NCI-H2029 treated with DMSO at 0.1 percent for 48 hours (cell line): ENCODE measurements at regions not wholly inside any gene's neighbourhood (a gene's known extent, or its start where the extent isn't known, plus 50 kb on each side); places are given as distances from the start of the nearest gene placed in this dataset.
A peak's percentile ranks its signal among the peaks of the same experiment; 100 is the strongest.
"Not testable (repeated sequence)": the region's sequence is repeated elsewhere in the genome, so short reads cannot be mapped to it uniquely, and the experiment has no call there.

Experiments
- DNase-seq: peaks from one replicate; lab custom pipeline; 2025; lab: John Stamatoyannopoulos, UW

DNA sequence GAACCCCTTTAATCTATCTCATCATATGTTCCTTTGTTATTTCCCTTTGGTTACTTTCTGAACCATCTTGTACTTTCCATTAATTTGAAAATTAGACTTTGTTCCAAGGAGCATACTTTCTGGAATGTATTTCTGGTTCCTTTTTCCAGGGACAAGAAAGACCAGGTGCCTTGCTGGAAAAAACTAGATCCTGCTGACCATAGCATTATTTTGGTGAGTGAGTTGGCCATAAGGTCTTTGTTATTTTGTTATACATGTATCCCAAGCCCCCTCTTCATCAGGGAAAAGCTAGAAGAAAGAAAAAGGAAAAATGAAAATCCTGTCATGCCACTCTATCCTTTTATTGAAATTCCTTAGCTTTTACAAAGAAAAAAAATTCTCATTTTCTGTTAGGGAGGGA is 228.1 kb upstream of the TFPI start:
- no peak for DNase-seq

DNA sequence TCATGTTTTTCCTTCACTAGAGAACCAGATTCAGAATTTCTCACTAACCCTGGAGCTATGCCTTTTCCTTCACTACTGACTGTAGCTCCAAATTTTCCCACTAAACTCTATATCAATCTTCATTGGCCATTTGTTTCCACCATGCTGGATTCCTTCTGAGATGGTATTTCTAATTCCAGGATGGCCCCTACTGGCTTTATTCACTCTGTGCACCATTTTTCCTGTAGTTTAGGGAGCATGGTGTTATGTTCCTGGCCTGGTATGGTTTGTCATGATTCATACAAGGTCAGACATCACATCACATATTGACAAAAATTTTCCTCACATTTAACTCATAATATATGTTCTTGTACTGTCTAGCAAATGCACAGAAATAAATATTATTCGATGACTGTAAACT is 229.2 kb upstream of the TFPI start:
- DNase-seq, result no peak

DNA sequence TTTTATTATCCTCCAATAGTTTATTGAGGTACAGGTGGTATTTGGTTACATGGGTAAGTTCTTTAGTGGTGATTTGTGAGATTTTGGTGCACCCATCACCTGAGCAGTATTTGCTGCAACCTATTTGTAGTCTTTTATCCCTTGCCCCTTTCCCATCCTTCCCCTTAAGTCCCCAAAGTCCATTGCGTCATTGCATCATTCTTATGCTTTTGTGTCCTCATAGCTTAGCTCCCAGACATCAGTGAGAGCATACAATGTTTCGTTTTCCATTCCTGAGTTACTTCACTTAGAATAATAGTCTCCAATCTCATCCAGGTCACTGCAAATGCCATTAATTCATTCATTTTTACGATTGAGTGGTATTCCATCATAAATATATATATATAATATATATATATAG is 229.9 kb upstream of the TFPI start:
- DNase-seq, result not testable (repeated sequence)

DNA sequence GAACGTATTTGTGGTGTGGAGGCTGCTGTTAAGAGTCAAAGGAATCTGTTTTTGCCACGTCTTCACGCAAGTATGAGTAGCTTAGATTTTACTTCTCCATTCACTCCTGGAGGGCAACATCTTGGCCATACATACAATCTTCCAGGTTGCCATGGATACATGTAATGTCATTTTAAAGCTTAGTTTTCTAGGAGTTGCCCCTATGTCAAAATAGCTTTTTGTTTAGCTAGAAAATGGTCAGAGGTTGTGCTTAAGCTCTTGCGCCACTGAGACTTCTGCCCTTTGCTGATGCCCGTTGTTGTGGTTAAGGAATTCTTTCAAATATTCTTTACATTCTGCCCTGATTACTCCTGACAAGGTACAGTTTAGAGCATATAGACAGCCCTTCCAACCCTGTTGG is 245.4 kb upstream of the TFPI start:
- DNase-seq, result no peak

DNA sequence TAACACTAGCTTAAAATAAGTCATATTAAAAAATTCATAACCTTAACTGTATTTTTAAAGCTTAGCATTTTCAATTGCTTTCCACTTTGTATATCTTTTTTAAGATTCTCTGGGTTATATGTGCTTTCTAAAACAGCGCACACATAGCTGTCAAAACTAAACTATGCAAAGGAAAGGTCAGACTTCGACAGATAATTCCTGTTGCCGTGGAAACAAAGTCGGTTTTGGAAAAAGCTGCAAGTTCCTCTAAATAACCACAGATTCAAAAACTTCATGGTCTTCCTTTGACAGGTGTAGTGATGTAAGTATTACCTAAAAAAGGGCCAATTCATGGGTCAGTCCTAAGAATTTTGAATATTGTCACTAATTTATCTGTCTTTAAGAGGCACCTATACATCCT is 249.6 kb upstream of the TFPI start:
- no peak for DNase-seq

DNA sequence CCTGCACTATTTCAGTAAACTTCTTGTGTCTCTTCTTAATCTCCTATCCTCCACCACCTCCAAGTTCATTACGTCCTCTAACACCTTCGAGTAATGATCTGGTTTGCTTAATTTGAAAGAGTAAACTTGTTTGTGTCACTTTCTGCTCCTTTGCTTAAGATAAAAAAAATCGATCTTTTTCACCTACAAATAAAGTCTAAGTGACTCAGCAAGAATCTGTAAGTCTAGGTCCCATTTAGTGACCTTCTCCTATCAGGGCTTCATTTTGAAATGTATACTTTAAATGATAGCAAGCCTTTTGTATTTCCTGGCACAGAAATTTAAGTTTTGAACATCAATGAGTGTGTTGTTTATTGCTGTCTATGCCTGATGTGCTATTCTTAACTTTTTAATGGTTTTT is 260.9 kb upstream of the TFPI start:
- no peak for DNase-seq

DNA sequence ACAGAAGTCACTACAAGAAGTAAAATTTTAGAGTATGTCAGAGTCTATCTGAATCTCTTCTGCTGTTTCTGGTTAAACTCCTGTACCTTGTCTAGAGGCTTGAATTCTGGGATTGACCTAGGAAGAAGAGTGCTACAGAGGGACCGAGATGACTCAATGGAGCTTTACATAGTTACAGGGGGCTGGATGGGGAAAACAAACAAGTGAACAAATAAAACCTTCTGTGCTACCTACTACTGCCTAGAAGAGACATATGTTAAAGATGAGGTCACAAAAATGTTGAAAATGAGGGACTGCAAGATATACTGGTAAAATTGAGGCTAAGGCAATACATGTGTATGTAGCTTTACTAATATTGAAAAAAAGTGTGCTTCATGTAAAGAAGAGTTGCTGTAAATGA is 265.4 kb upstream of the TFPI start:
- no peak for DNase-seq

DNA sequence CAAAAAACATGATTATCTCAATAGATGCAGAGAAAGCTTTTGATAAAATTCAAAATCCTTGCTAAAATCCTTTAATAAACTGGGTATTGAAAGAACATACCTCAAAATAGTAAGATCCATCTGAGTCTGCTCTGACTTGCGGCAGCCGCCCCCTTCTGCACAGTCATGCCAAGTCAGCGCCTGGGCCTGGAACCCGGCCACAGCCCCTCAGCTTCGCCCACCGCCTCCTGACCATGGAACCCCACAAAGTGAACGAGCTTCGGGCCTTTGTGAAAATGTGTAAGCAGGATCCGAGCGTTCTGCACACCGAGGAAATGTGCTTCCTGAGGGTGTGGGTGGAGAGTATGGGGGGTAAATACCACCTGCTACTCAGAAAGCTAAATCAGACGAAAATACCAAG is 270.9 kb upstream of the TFPI start:
- DNase-seq, result no peak

DNA sequence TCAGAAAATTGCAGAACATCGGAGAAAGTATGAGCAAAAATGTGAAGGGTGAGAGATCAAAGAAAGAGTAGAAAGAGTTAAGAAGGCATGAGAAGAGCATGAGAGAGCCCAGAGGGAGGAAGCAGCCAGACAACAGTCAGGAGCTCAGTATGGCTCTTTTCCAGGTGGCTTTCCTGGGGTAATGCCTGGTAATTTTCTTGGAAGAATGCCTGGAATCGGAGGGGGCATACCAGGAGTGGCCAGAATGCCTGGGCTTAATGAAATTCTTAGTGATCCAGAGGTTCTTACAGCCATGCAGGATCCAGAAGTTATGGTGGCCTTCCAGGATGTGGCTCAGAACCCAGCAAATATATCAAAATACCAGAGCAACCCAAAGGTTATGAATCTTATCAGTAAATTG is 271.8 kb upstream of the TFPI start:
- no peak for DNase-seq

DNA sequence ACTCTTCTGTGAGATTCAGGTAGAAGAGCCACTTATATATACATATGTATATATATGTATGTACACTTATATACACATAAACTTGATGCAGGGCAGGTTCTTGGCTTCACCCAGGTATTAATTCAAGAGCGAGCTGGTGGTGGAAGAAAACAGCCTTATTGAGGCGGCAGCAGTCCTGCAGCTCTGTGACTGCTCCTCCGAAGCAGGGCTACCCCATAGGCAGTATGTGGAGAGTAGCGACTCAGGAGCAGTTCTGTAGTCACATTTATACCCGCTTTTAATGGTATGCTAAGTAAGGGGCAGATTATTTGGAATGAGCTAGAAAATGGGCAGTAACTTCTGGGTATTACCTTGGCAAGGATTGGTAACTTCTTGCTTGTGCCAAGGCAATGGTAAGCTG is 280.6 kb upstream of the TFPI start:
- no peak for DNase-seq

DNA sequence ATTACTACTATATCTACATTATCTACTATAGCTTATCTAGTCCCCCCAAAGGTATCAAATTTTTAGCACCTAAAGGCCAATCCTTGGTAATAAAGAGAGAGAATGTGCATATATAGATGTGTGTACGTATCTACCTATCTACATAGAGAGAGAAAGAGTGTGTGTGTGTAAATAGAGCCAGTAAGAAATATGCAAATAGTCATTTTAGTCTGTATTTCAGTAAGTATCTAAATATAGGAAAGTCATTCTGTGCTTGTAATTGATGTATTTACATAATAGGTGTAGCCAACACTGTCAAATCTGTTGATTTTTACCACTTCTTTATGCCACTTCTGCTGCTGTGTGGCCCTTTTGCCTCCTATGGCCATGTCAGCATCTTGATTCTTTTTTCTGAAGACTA is 284.5 kb upstream of the TFPI start:
- DNase-seq, result no peak

DNA sequence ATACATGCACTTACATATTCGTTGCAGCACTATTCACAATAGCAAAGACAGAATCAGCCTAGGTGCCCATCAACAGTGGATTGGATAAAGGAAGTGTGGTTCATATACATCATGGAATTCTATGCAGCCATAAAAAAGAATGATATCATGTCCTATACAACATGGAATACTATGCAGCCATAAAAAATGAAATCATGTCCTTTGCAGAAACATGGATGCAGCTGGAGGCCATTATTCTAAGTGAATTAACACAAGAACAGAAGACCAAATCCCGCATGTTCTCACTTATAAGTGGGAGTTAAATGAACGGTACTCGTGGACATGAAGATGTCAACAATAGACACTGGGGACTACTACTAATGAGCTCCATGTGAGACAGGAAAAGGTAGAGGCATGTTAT is 288.1 kb upstream of the TFPI start:
- no peak for DNase-seq

DNA sequence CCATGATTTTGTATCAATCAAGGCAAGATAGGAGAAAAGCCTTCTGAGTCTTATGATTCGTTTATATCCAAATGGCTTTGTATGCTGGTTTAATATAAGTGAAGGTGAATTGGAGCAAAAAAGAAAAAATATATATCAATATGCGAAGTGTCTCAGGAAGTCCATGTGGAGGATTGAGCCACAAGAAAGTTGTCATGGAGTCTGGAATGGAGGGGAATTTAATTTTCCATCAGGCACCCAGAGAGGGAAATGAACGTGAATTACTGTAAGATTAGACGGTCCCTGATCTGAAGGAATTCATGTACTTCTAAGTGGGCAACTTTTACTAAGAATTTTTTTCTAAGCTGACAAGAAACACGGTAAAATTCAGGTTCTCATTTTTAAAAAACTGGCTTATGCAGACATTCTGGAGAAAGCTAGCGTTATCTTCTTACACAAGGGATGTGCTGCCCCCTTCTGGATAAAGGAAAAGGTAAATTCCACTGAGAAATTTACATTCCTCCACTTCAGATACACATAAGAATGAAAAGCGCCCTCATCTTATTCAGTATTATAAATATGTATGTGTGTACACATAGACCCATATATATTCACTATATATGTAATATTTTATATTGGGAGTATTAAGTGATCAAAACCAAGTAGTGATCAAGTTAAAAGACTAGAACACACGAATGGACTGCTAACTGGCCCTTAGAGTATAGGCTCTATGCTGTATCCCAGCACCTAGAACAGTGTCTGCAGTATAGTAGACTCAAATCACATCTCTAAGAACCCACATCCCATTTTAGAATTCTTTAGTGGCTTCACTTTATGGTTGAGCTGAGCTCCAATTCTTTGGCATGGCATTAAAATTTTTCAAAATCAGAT is 289.0 kb upstream of the TFPI start:
- peak; percentile 10 for DNase-seq

DNA sequence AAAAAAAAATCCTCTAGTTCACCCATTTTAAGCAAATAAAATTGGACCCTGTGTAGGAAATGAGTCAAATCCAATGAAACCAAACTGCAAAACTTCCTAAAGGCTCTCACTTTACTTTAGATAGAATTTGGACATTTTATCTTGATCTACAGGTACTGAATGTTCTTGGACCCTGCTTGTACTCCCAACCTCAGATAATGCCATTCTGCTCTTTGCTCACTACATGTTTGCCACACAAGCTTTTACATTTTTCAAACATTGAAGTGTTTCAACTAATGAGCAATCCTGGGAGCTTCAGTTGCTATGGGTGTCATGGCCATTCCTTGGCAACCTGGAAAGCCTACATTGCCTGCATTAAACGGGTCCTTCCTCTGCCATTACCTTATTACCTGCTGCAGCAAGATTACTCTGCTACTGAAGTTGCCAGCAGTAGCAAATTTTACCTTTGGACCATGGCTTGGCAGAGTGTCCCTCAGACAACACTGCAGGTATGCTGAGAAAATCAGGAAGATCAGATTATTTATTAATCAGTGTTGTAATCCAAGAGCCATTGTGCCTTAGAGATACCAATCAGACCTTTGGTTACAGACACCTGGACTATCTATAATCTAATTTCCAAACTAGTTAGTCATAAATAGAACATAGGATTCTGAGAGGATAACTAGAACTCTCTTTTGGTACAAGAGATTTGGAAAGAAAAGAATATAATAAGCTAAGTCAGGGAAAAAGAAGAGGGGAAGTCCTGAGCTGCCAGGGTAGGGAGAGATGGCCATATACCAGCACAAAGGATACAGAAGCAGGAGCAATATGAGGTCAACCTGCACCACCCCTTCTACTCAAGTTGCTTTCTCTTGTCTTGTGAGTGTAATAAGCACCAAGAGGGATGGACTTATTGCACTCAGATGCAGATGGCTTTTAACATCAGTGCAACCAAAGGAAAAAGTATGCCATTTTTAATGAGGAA is 293.3 kb upstream of the TFPI start:
- no peak for DNase-seq

DNA sequence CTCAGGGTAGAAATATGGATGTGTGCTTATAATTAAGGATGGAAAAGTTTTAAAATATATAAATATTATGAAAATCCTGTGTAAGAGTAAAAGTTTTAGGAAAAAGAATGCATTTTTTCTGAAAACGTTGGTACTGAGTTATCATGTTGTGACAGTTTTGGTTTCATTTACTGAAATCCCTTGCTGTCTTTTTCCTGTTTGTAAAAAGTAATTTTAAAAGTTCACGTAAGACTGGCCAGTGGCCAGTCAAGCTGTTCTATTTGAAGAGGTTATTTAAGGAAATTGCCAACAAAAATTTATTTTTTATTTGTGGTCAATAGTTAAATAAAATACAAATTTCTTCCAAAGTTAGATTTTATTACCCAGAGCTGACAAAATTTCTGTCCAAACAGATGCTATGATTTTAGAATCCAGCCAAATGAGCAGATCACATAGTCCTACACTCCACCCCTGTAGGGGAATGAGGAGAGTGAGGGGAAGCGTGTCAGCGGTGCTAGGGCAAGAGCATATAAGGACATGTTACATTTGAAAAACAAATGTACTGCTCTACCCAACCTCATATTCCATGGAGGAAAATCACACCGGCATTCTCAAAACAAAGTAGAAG is 297.8 kb upstream of the TFPI start:
- no peak for DNase-seq

DNA sequence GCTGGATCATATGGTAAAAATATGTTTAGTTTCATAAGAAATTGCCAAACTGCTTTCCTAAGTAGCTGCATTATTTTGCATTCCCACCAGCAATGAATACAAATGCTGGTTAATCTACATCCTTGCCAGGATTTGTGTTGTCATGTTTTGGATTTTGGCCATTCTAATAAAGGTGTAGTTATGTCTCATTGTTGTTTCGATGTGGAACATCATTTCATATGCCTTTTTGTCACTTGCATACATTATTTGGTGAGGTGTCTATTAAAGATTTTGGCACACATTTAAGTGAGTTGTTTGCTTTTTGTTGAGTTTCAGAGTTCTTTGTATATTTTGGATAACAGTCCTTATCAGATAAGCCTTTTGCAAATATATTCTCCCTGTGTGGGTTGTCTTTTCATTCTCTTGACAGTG is 299.2 kb upstream of the TFPI start:
- DNase-seq, result no peak

DNA sequence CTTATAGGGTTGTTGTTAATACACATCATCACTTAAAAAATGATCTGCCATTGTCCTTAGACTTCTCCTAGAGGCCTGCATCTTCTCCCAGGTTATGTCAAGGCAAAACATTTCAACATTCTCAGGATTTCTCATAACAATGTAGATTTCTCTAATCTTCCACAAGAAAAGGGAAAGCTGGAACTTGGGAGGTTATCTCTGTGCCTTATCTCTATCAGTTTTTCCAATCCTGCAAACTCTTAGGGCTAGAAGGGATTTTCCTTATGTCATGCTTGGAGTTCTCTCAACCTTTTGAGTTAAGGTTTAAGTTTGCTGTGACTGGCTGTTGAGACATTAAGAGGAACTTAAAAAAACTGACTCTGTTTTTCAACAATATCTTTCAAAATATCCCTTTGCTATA is 300.6 kb upstream of the TFPI start:
- DNase-seq, result no peak

DNA sequence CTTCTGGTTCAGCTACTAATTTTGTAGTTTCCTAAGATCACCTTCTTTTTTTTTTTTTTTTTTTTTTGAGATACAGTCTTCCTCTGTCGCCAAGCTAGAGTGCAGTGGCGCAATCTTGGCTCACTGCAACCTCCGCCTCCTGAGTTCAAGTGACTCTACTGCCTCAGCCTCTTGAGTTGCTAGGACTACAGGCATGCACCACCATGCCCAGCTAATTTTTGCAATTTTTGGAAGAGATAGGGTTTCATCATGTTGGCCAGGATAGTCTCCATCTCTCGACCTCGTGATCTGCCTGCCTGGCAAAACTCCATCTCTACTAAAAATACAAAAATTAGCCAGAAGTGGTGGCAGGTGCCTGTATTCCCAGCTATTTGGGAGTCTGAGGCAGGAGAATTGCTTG is 301.5 kb upstream of the TFPI start:
- no peak for DNase-seq

DNA sequence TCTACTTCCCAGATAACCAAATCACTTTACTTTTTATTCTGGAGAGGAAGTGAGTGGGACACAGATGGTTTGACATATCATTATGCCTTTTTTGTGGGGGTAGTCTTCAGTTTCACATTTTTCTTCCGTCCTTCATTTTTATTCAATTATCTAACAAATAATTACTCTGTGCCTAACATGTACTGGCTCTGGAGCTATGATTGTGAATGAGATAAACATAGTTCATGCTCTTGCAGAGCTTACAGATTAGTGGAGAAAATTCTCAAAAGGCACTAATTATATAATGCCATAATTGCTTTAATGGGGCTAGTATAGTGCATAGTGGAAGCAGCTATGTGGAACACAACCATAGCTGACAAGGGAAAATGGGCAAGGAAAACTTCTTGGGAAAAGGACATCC is 303.6 kb upstream of the TFPI start:
- no peak for DNase-seq

DNA sequence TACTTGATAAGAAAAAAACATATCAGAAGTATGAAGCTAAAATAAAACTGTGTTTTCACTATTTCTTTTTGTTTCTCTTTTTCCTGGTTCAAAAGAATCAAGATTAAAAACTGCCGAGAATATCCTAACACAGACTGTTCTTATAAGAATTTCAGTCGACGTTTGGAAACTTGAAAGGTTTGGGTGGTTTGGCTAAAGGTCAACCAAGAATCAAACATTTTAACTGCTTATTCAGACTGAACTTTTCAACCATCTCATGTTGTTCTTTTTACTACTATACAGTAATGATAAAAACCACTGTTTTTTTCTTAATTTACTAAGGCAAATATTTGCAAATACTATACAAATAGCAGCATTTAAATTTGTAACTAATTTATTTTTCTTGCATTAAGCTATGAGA is 308.5 kb upstream of the TFPI start:
- no peak for DNase-seq

DNA sequence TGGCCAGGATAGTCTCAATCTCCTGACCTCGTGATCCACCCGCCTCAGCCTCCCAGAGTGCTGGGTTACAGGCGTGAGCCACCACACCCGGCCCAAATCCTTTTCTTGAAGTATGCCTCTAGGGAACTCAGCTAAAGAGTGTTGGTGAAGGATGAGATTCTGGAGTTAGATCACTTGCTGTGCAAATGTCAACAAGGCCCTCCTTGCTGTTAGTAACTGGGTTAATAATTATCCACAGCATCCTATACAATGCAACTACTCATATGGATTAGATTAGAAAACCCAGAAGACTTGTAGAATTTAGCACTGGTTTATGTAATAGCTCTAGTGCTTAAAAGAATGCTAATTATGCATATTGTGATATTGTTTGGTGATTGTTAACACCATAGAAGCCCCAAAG is 310.8 kb upstream of the TFPI start:
- DNase-seq, result no peak

DNA sequence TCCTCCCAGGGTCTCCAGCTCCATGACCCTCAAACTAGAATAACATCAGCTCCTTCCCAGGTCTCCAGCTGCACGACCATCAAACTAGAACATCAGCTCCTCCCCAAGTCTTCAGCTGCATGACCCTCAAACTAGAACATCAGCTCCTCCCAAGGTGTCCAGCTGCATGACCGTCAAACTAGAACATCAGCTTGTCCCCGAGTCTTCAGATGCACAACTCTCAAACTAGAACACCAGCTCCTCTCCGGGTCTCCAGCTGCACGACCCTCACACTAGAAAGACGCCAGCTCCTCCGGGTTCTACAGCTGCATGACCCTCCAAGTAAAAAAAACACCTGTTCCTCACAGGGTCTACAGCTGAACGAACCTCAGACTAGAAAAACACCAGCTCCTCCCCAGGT is 312.9 kb upstream of the TFPI start:
- DNase-seq, result no peak

DNA sequence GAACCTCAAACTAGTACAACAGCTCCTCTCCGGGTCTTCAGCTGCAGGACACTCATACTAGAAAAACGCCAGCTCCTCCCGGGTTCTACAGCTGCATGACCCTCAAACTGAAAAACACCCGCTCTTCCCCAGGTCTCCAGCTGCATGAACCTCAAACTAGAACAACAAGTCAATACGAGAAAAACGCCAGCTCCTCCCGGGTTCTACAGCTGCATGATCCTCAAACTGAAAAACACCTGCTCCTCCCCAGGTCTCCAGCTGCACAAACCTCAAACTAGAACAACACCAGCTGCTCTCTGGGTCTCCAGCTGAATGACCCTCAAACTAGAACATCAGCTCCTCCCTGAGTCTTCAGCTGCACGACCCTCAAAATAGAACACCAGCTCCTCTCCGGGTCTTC is 315.0 kb upstream of the TFPI start:
- no peak for DNase-seq
